ENCODE measurements at regions not wholly inside any gene's neighbourhood (a gene's known extent, or its start where the extent isn't known, plus 50 kb on each side); places are given as distances from the start of the nearest gene placed in this dataset.

GRCh38 chr14:96150214-96150613 is 54.4 kb upstream of the BDKRB2 start:
- Histone ChIP-seq H3K9me3 (no peaks in the 10 kb centered on the region), H3K27me3 (no peaks in the 10 kb centered on the region), H3K36me3 (no peaks in the 10 kb centered on the region), H3K4me3 (no peak overlapping the region), H3K4me1 (no peaks in the 10 kb centered on the region), H3K27ac (no peak overlapping the region)
- intact Hi-C loops (cut with DNase I; ENCODE audit: low total_unique reads), result no loop called here
- TF ChIP-seq, protein P1, sequence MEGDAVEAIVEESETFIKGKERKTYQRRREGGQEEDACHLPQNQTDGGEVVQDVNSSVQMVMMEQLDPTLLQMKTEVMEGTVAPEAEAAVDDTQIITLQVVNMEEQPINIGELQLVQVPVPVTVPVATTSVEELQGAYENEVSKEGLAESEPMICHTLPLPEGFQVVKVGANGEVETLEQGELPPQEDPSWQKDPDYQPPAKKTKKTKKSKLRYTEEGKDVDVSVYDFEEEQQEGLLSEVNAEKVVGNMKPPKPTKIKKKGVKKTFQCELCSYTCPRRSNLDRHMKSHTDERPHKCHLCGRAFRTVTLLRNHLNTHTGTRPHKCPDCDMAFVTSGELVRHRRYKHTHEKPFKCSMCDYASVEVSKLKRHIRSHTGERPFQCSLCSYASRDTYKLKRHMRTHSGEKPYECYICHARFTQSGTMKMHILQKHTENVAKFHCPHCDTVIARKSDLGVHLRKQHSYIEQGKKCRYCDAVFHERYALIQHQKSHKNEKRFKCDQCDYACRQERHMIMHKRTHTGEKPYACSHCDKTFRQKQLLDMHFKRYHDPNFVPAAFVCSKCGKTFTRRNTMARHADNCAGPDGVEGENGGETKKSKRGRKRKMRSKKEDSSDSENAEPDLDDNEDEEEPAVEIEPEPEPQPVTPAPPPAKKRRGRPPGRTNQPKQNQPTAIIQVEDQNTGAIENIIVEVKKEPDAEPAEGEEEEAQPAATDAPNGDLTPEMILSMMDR (IDR thresholded peaks at IDR 0.05), result no peak
- TF ChIP-seq POLR2A (IDR thresholded peaks at IDR 0.05), result no peak
- DNase-seq, result no peak

- intact Hi-C loops (cut with DNase I; ENCODE audit: low total_unique reads), result no loop called here
- Histone ChIP-seq H3K9me3 (no peaks in the 10 kb centered on the region), H3K36me3 (no peaks in the 10 kb centered on the region), H3K27me3 (no peaks in the 10 kb centered on the region), H3K4me1 (no peaks in the 10 kb centered on the region), H3K27ac (no peak overlapping the region), H3K4me3 (no peak overlapping the region)
- TF ChIP-seq, protein P1 (IDR thresholded peaks at IDR 0.05), result no peak
- no peak for TF ChIP-seq POLR2A (IDR thresholded peaks at IDR 0.05)
- DNase-seq, result no peak
Measured at GRCh38 chr14:96151242-96151641, 53.4 kb upstream of the BDKRB2 start.

DNA sequence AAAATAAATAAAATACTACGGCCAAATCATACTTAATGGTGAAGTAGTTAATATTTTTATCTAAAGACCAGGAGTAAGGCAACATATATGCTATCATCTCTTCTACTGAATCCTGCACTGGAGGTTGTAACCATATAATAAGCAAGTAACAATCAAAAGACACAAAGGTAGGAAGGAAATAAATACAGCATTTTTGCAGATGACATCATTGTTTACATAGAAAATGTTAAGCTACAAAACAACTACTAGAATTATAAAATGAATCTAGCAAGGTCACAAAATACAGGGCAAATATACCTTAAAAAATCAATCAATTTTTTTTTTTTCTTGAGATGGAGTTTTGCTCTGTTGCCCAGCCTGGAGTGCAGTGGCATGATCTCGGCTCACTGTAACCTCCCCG is 51.6 kb upstream of the BDKRB2 start:
- DNase-seq, result no peak
- Histone ChIP-seq H3K4me3 (no peak overlapping the region), H3K36me3 (no peaks in the 10 kb centered on the region), H3K27me3 (no peaks in the 10 kb centered on the region), H3K4me1 (no peaks in the 10 kb centered on the region), H3K27ac (no peak overlapping the region), H3K9me3 (no peaks in the 10 kb centered on the region)
- intact Hi-C loops (cut with DNase I; ENCODE audit: low total_unique reads), result no loop called here
- TF ChIP-seq POLR2A (IDR thresholded peaks at IDR 0.05), result no peak
- TF ChIP-seq, protein P1 (IDR thresholded peaks at IDR 0.05), result no peak
